GM19043 (cell line): ENCODE measurements at regions not wholly inside any gene's neighbourhood (a gene's known extent, or its start where the extent isn't known, plus 50 kb on each side); places are given as distances from the start of the nearest gene placed in this dataset.
"Not testable (repeated sequence)": the region's sequence is repeated elsewhere in the genome, so short reads cannot be mapped to it uniquely, and the experiment has no call there.

Experiments
- ATAC-seq: cut with Tn5 transposase; IDR thresholded peaks from one replicate; pipeline ENCODE4 v1.9.1; 2021; ENCODE audit warnings: low read depth; ENCODE audit not compliant: unreplicated experiment

GRCh38 chr17:51387582-51387981, 127.2 kb downstream of the UTP18 start:
- no peak for ATAC-seq

- no peak for ATAC-seq
Observed at GRCh38 chr17:51387986-51388385, 127.6 kb downstream of the UTP18 start.

GRCh38 chr17:51389875-51390274, 129.5 kb downstream of the UTP18 start:
- ATAC-seq: no peak

- no peak for ATAC-seq
Observed at GRCh38 chr17:51391982-51392654, 131.8 kb downstream of the UTP18 start.

GRCh38 chr17:51395621-51396020, 135.3 kb downstream of the UTP18 start:
- no peak for ATAC-seq

GRCh38 chr17:51397361-51398127, 137.2 kb downstream of the UTP18 start:
- no peak for ATAC-seq

- ATAC-seq: no peak
Observed at GRCh38 chr17:51398128-51398525, 137.8 kb downstream of the UTP18 start.

GRCh38 chr17:51398687-51399086, 138.3 kb downstream of the UTP18 start:
- no peak for ATAC-seq

GRCh38 chr17:51401279-51401678, 140.9 kb downstream of the UTP18 start:
- ATAC-seq: no peak

GRCh38 chr17:51402899-51403298, 142.6 kb downstream of the UTP18 start:
- no peak for ATAC-seq

GRCh38 chr17:51407576-51407975, 147.2 kb downstream of the UTP18 start:
- ATAC-seq: no peak

- ATAC-seq: no peak
Observed at GRCh38 chr17:51419476-51419875, 159.1 kb downstream of the UTP18 start.

- ATAC-seq: no peak
Observed at GRCh38 chr17:51421525-51421924, 161.2 kb downstream of the UTP18 start.

- ATAC-seq: no peak
Observed at GRCh38 chr17:51422634-51423033, 162.3 kb downstream of the UTP18 start.

- ATAC-seq: no peak
Observed at GRCh38 chr17:51423421-51424160, 163.2 kb downstream of the UTP18 start.

GRCh38 chr17:51425773-51426172, 165.4 kb downstream of the UTP18 start:
- ATAC-seq: no peak

GRCh38 chr17:51427323-51427811, 167.0 kb downstream of the UTP18 start:
- peak; percentile 21 for ATAC-seq

- ATAC-seq: peak; percentile 82
Observed at GRCh38 chr17:51427856-51428255, 167.5 kb downstream of the UTP18 start.

GRCh38 chr17:51428668-51429495, 168.5 kb downstream of the UTP18 start:
- ATAC-seq: no peak

- not testable (repeated sequence) for ATAC-seq
Observed at GRCh38 chr17:51429938-51430337, 169.6 kb downstream of the UTP18 start.
